A673 (cell line): ENCODE measurements at regions not wholly inside any gene's neighbourhood (a gene's known extent, or its start where the extent isn't known, plus 50 kb on each side); places are given as distances from the start of the nearest gene placed in this dataset.

Source experiments
- BruUV-seq: library from RNA; stranded (reverse); fragments of 400-500 nt; replicated peaks from 2 replicates; lab custom pipeline; 2021; lab: Mats Ljungman, UMichigan
- CTCF ChIA-PET: fragments of 300-600 bp; sonication (Branson Sonifier 250); formaldehyde crosslinking; loops from one replicate; lab custom pipeline; 2022; ENCODE audit warnings: antibody characterized with exemption; lab: Charles Lee
- POLR2A ChIA-PET: fragments of 300-600 bp; sonication (Branson Sonifier 250); formaldehyde crosslinking; loops from one replicate; lab custom pipeline; 2022; ENCODE audit warnings: antibody characterized with exemption; ENCODE audit not compliant: low non-redundant PET; lab: Charles Lee
- DNase-seq: peaks from one replicate; pipeline ENCODE4 v3.0.0-alpha.2; 2015; ENCODE audit warnings: low spot score
- H3K27ac ChIP-seq: fragments of 200-600 bp; sonication (generic); 2 replicates; pipeline ENCODE4 v1.5.1; 2016; ENCODE audit warnings: mixed run types, low read depth, mild to moderate bottlenecking, mixed read lengths, antibody characterized with exemption, low read length; ENCODE audit not compliant: poor library complexity, severe bottlenecking
- H3K27me3 ChIP-seq: fragments of 200-600 bp; sonication (generic); replicated peaks from 2 replicates; pipeline ENCODE4 v1.6.1; 2017; ENCODE audit warnings: mixed run types, low read depth, mild to moderate bottlenecking, mixed read lengths, antibody characterized with exemption, low read length; ENCODE audit not compliant: insufficient read depth, poor library complexity
- H3K36me3 ChIP-seq: fragments of 200-600 bp; sonication (generic); 2 replicates; pipeline ENCODE4 v1.6.1; 2016; ENCODE audit warnings: mixed run types, mild to moderate bottlenecking, mixed read lengths, antibody characterized with exemption, low read length; ENCODE audit not compliant: insufficient read depth, poor library complexity, severe bottlenecking
- H3K4me1 ChIP-seq: fragments of 200-600 bp; sonication (generic); 2 replicates; pipeline ENCODE4 v1.6.1; 2017; ENCODE audit warnings: mixed run types, mild to moderate bottlenecking, mixed read lengths, antibody characterized with exemption, low read length; ENCODE audit not compliant: insufficient read depth, poor library complexity, severe bottlenecking
- H3K4me3 ChIP-seq: fragments of 200-600 bp; sonication (generic); 2 replicates; pipeline ENCODE4 v1.5.1; 2016; ENCODE audit warnings: low read depth, mixed run types, mild to moderate bottlenecking, mixed read lengths, low read length; ENCODE audit not compliant: poor library complexity, severe bottlenecking
- H3K9me3 ChIP-seq: fragments of 200-600 bp; sonication (generic); 2 replicates; pipeline ENCODE4 v1.6.1; 2016; ENCODE audit warnings: mixed run types, low read depth, mild to moderate bottlenecking, mixed read lengths, antibody characterized with exemption, low read length; ENCODE audit not compliant: poor library complexity, severe bottlenecking
- EZH2 ChIP-seq: fragments of 200-600 bp; sonication (generic); IDR thresholded peaks from 2 replicates; pipeline ENCODE4 v1.6.1; 2017; ENCODE audit warnings: borderline replicate concordance, low read depth, mild to moderate bottlenecking, mixed read lengths, antibody characterized with exemption, low read length; ENCODE audit not compliant: poor library complexity, severe bottlenecking
- intact Hi-C: fragments of 100-400 bp; cut with micrococcal nuclease; formaldehyde crosslinking; loops from one replicate; pipeline ENCODE4 v1.10.0; 2022; ENCODE audit not compliant: unreplicated experiment
- TF ChIP-seq, protein P1 (sequence below): fragments of 300-800, 200-600 bp; sonication (generic); conservative IDR thresholded peaks from 2 replicates; pipeline ENCODE4 v1.5.1; 2017; ENCODE audit warnings: low read depth, mild to moderate bottlenecking, antibody characterized with exemption, low read length, moderate library complexity, mixed read lengths

DNA sequence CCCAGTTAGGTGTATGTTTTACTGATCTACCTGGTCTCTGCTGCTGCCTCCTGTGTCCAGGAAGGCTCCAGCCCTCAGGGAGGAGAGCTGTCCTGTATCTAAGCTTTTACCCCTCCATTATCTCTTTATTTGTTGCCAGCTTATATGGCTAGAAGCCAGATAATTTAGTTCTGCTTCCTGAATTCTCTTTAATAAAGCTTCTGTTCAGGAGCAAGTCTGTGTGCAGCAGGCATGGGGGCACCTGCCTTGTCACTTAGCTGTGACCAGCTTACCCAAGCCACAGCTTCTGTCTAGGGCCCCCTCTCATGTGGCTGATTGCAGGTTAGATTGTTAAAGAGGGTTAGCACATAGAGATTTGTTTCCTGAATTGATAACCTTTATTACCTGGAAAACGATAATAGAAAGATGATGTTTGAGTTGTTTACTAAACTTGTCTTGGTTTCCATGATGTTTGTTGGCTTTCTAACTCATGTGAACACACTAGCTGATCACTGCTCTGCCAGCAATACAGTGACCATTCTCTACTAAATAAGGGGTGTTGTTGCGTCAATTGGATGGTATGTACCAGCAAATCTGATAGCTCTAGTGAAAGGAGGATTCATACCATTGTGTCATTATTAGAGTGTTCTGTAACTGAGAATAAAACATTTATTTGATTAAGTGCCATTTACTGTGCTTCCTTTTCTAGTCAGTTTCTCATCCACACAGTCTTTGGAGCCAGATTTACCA, 189.8 kb upstream of the ANK2 start:
- no TSS peak for BruUV-seq
- no peak for TF ChIP-seq EZH2
- TF ChIP-seq, protein P1, sequence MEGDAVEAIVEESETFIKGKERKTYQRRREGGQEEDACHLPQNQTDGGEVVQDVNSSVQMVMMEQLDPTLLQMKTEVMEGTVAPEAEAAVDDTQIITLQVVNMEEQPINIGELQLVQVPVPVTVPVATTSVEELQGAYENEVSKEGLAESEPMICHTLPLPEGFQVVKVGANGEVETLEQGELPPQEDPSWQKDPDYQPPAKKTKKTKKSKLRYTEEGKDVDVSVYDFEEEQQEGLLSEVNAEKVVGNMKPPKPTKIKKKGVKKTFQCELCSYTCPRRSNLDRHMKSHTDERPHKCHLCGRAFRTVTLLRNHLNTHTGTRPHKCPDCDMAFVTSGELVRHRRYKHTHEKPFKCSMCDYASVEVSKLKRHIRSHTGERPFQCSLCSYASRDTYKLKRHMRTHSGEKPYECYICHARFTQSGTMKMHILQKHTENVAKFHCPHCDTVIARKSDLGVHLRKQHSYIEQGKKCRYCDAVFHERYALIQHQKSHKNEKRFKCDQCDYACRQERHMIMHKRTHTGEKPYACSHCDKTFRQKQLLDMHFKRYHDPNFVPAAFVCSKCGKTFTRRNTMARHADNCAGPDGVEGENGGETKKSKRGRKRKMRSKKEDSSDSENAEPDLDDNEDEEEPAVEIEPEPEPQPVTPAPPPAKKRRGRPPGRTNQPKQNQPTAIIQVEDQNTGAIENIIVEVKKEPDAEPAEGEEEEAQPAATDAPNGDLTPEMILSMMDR = no peak
- H3K9me3 ChIP-seq = no peaks in the 10 kb centered on the region
- no peaks in the 10 kb centered on the region for H3K27me3 ChIP-seq
- H3K4me1 ChIP-seq = peaks cover 26% of the 10 kb centered on the region
- CTCF ChIA-PET = interaction anchor here (0.7 kb wide), 1 partner anchor 275 kb away, joined by 3 read pairs; no protein-coding TSS in a partner anchor
- H3K27ac ChIP-seq = no peak overlapping the region
- intact Hi-C loops = no loop called here
- POLR2A ChIA-PET = no interaction called here
- no peak for DNase-seq
- no peaks in the 10 kb centered on the region for H3K36me3 ChIP-seq
- no peak overlapping the region for H3K4me3 ChIP-seq

DNA sequence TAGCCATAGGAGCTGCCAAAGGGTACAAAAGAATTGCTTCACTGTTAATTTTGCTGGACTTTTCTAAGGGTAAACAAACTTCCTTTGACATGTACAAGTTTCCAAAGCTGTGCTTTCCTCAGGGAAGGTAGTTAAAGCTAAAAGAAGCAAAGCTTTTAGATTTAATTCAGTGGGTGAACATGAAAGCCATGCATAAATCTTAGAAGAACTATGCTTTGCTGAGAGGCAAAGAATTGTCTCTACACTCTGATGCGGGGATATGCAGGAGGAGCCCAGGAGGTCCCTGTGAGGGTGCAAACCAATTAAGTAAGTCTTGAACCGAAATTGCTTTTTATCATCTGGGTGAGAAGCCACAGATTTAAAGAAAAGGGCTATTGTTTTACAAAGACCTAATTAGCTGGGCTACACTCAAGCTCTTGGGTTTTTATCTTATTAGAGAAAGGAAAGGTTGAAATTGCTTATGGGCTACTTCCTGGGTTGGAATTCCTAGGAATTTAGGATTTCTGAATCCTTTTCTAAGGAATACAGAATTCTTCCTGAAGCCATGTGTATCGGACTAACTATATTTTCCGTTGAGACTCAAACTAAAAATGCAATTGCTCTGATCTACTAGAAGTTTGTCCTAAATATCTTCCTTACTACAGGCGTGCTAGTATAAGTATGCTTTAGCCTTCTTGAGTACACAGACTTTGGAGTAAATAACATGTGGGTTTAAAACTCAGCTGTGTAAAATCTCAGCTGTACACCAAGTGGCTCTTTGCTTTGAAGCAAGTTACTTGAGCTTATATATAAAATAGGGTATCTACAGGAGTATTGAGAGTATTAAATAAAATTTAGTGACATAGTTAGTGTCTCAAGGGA, 188.4 kb upstream of the ANK2 start:
- intact Hi-C loops = no loop called here
- H3K9me3 ChIP-seq = no peaks in the 10 kb centered on the region
- H3K4me3 ChIP-seq = no peak overlapping the region
- ChIA-PET POLR2A (no interaction called here), CTCF (no interaction called here)
- no peak for TF ChIP-seq EZH2
- TF ChIP-seq, protein P1 = no peak
- no peak for DNase-seq
- BruUV-seq = no TSS peak
- H3K4me1 ChIP-seq = peaks cover 26% of the 10 kb centered on the region
- no peak overlapping the region for H3K27ac ChIP-seq
- H3K36me3 ChIP-seq = no peaks in the 10 kb centered on the region
- no peaks in the 10 kb centered on the region for H3K27me3 ChIP-seq

DNA sequence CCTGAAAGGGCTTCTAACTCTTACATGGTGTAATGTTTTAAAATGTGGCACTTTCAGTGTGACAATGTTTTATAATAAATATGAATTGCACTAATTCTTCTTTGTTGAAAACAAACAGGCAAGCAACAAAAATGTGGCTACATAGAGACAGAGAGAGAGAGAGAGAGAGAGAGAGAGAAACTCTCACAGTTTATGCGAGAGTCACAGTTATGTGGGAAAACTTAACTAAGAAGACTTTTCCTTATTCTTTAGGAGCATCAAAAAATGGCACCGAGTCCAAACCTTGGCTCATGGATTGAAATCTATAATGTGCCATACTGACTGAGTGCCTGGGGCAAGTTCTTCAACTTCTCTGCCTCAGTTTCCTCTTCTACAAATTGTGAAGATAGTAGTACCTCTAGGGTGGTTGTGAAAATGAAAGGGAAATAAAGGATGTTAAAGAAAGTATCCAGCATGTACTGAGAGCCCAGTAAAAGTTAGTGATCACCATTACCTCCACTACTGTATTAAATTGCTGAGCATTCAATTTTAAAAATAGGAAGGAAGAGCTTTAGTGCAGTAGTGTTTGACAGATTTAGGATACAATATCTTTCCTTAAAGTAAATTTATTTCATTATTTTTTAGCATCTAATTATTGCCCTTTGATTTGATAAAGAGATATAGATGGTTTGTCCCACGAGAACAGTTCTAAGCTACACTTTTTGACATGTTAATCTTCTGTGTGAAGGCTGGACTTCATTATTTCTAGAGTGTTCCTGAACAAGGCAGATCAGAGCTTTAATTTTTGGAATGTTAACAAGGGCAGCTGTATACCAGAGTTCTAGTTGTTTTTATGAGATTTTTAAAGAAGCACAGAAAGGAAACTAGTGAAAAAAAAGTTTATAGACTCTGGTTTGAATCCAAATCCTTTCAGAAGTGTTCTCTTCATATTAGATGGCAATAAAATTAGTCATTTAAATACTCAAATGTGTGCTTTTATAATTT, 187.5 kb upstream of the ANK2 start:
- H3K4me1 ChIP-seq = peaks cover 26% of the 10 kb centered on the region
- CTCF ChIA-PET = no interaction called here
- no peak overlapping the region for H3K4me3 ChIP-seq
- no peaks in the 10 kb centered on the region for H3K27me3 ChIP-seq
- no peaks in the 10 kb centered on the region for H3K9me3 ChIP-seq
- intact Hi-C loops = no loop called here
- no TSS peak for BruUV-seq
- no peaks in the 10 kb centered on the region for H3K36me3 ChIP-seq
- no peak for DNase-seq
- H3K27ac ChIP-seq = no peak overlapping the region
- POLR2A ChIA-PET = no interaction called here
- TF ChIP-seq, protein P1 = no peak
- no peak for TF ChIP-seq EZH2
